GM12878 (cell line): ENCODE measurements at regions not wholly inside any gene's neighbourhood (a gene's known extent, or its start where the extent isn't known, plus 50 kb on each side); places are given as distances from the start of the nearest gene placed in this dataset.

ENCODE experiments used
- ATAC-seq: fragments of 200-7000 bp; cut with Tn5 transposase; 3 replicates; pipeline ENCODE4 v1.9.1; 2020; ENCODE audit warnings: mild to moderate bottlenecking, moderate library complexity
- BruUV-seq: library from RNA; stranded (reverse); fragments of 400-500 nt; replicated peaks from 2 replicates; lab custom pipeline; 2021; lab: Mats Ljungman, UMichigan
- CTCF ChIA-PET: fragments of 300-600 bp; sonication (Branson Sonifier 250); formaldehyde crosslinking; extraction: SDS; loops from one replicate; lab custom pipeline; 2021; ENCODE audit warnings: inconsistent platforms; lab: Yijun Ruan, JAX
- POLR2A ChIA-PET: fragments of 350-600 bp; formaldehyde crosslinking; extraction: SDS; loops from one replicate; lab custom pipeline; 2021; ENCODE audit warnings: inconsistent platforms; lab: Charles Lee
- RAD21 ChIA-PET: fragments of 300-600 bp; sonication (Branson Sonifier 250); formaldehyde crosslinking; loops from one replicate; lab custom pipeline; 2023; ENCODE audit warnings: antibody characterized with exemption; ENCODE audit not compliant: unreplicated experiment; lab: Charles Lee
- SMC1A ChIA-PET: fragments of 300-600 bp; sonication (Branson Sonifier 250); formaldehyde crosslinking; loops from one replicate; lab custom pipeline; 2023; ENCODE audit not compliant: unreplicated experiment, uncharacterized antibody; lab: Charles Lee
- DNase-seq: peaks from one replicate; pipeline ENCODE4 v3.0.0-alpha.2; 2011; ENCODE audit warnings: low read depth, low spot score
- FAIRE-seq: peaks from 3 replicates; lab custom pipeline; 2011; peaks lifted over from hg19 to GRCh38; lab: Jason Lieb, UNC
- H2AFZ ChIP-seq: 2 replicates; pipeline ENCODE4 v1.6.0; 2011; ENCODE audit warnings: low read depth, low read length, control low read depth; ENCODE audit not compliant: control insufficient read depth
- H3K27ac ChIP-seq: 2 replicates; pipeline ENCODE4 v1.5.1; 2011; ENCODE audit warnings: control low read depth; ENCODE audit not compliant: control insufficient read depth, insufficient read depth
- H3K27me3 ChIP-seq, 2 experiments: replicated peaks in 1 of 2; 2 replicates each; pipeline versions ENCODE4 v1.6.0 to v1.6.1; 2011; ENCODE audit warnings: low read length in 1 of 2; ENCODE audit not compliant: control insufficient read depth in 2 of 2, insufficient read depth in 2 of 2
- H3K36me3 ChIP-seq, 2 experiments: 2 replicates each; pipeline ENCODE4 v1.5.1; 2011; ENCODE audit warnings: low read length in 1 of 2; ENCODE audit not compliant: control insufficient read depth in 2 of 2, insufficient read depth in 2 of 2
- H3K4me1 ChIP-seq: 2 replicates; pipeline ENCODE4 v1.6.1; 2011; ENCODE audit warnings: mild to moderate bottlenecking, low read length, moderate library complexity, mixed read lengths; ENCODE audit not compliant: control insufficient read depth, insufficient read depth
- H3K4me2 ChIP-seq: 2 replicates; pipeline ENCODE4 v1.6.0; 2011; ENCODE audit warnings: control low read depth; ENCODE audit not compliant: control insufficient read depth, insufficient read depth
- H3K4me3 ChIP-seq: fragments of 200-600 bp; sonication (generic); 2 replicates; pipeline ENCODE4 v1.5.1; 2016
- H3K79me2 ChIP-seq: 2 replicates; pipeline ENCODE4 v1.6.0; 2011; ENCODE audit warnings: low read length; ENCODE audit not compliant: control insufficient read depth, insufficient read depth
- H3K9ac ChIP-seq: 2 replicates; pipeline ENCODE4 v1.8.0; 2011; ENCODE audit warnings: low read length, control low read depth, mixed read lengths; ENCODE audit not compliant: control insufficient read depth, insufficient read depth
- H3K9me3 ChIP-seq: replicated peaks from 3 replicates; pipeline ENCODE4 v1.5.1; 2011; ENCODE audit warnings: mild to moderate bottlenecking, low read length; ENCODE audit not compliant: control insufficient read depth, insufficient read depth
- H4K20me1 ChIP-seq: 2 replicates; pipeline ENCODE4 v1.6.0; 2011; ENCODE audit not compliant: control insufficient read depth, insufficient read depth
- DPF2 ChIP-seq: fragments of 450-650 bp; IDR thresholded peaks from 2 replicates; pipeline ENCODE4 v1.6.1; 2017; ENCODE audit warnings: mild to moderate bottlenecking
- E4F1 ChIP-seq: fragments of 450-650 bp; IDR thresholded peaks from 2 replicates; pipeline ENCODE4 v1.6.1; 2018; ENCODE audit warnings: borderline replicate concordance, mild to moderate bottlenecking; ENCODE audit not compliant: partially characterized antibody
- ETV6 ChIP-seq, 2 experiments: fragments of 450-650 bp in 1 of 2; IDR thresholded peaks in 1 of 2; conservative IDR thresholded peaks in 1 of 2; 2 replicates each; pipeline ENCODE4 v1.6.1; 2014; ENCODE audit warnings: antibody characterized with exemption in 1 of 2, borderline replicate concordance in 1 of 2, low read depth in 1 of 2, mild to moderate bottlenecking in 1 of 2, moderate library complexity in 1 of 2
- FOS ChIP-seq: IDR thresholded peaks from 3 replicates; pipeline ENCODE4 v1.6.1; 2011; ENCODE audit warnings: borderline replicate concordance; ENCODE audit not compliant: insufficient read length; ENCODE audit errors: extremely low read depth
- FOXK2 ChIP-seq: fragments of 450-650 bp; IDR thresholded peaks from 2 replicates; pipeline ENCODE4 v1.6.1; 2017; ENCODE audit warnings: mild to moderate bottlenecking, moderate library complexity
- LARP7 ChIP-seq: fragments of 450-650 bp; IDR thresholded peaks from 2 replicates; pipeline ENCODE4 v1.6.1; 2017; ENCODE audit warnings: mild to moderate bottlenecking
- MEF2A ChIP-seq: IDR thresholded peaks from 2 replicates; pipeline ENCODE4 v1.6.1; 2011; ENCODE audit warnings: low read depth, mild to moderate bottlenecking, low read length, moderate library complexity; ENCODE audit not compliant: insufficient read depth
- MYC ChIP-seq: IDR thresholded peaks from 2 replicates; pipeline ENCODE4 v1.6.1; 2011; ENCODE audit warnings: mild to moderate bottlenecking, low read length, moderate library complexity, inconsistent platforms; ENCODE audit not compliant: insufficient read depth, insufficient replicate concordance, insufficient read length, severe bottlenecking
- NFXL1 ChIP-seq: fragments of 450-650 bp; IDR thresholded peaks from 2 replicates; pipeline ENCODE4 v1.6.1; 2017; ENCODE audit warnings: antibody characterized with exemption, mild to moderate bottlenecking, borderline replicate concordance
- NR2C2 ChIP-seq: IDR thresholded peaks from 2 replicates; pipeline ENCODE4 v1.6.1; 2011; ENCODE audit warnings: borderline replicate concordance, low read depth; ENCODE audit not compliant: control insufficient read depth, insufficient read length
- NRF1 ChIP-seq: conservative IDR thresholded peaks from 2 replicates; pipeline ENCODE4 v1.6.1; 2011; ENCODE audit warnings: mild to moderate bottlenecking, low read depth, low read length, improper control_type of control experiment
- POLR2AphosphoS5 ChIP-seq: IDR thresholded peaks from 2 replicates; pipeline ENCODE4 v1.6.1; 2011; ENCODE audit warnings: mild to moderate bottlenecking, low read length, inconsistent platforms
- RAD51 ChIP-seq: fragments of 450-650 bp; IDR thresholded peaks from 2 replicates; pipeline ENCODE4 v1.6.1; 2016; ENCODE audit warnings: moderate library complexity, mild to moderate bottlenecking, inconsistent platforms
- TBL1XR1 ChIP-seq: IDR thresholded peaks from 2 replicates; pipeline ENCODE4 v1.6.1; 2012; ENCODE audit warnings: low read depth, low read length, improper control_type of control experiment
- ZNF207 ChIP-seq: fragments of 450-650 bp; IDR thresholded peaks from 2 replicates; pipeline ENCODE4 v1.6.1; 2014; ENCODE audit warnings: antibody characterized with exemption, mild to moderate bottlenecking, borderline replicate concordance
- WGBS: methylation state at CpG from one replicate; pipeline ENCODE4 v1.1.6; 2016; ENCODE audit warnings: low lambda C conversion rate; ENCODE audit not compliant: insufficient replicate concordance, insufficient coverage; ENCODE audit errors: missing lambda C conversion rate; 5-methylcytosine and 5-hydroxymethylcytosine counted together
- in situ Hi-C: fragments of 300-500 bp; cut with MboI; formaldehyde crosslinking; loops from 9 replicates; pipeline ENCODE4 v1.14.3; 2018; ENCODE audit warnings: mixed read lengths
- intact Hi-C: fragments of 100-400 bp; cut with micrococcal nuclease; formaldehyde crosslinking; loops from one replicate; pipeline ENCODE4 v1.14.2; 2022; ENCODE audit not compliant: unreplicated experiment

GRCh38 chr11:104432981-104433380 is 269.0 kb upstream of the PDGFD start:
- H3K4me2 ChIP-seq, result no peak overlapping the region
- FAIRE-seq (no peak), DNase-seq (no peak), ATAC-seq (no peak)
- H2AFZ ChIP-seq, result no peak overlapping the region
- in situ Hi-C loops (no loop called here), intact Hi-C loops (no loop called here)
- 33% methylated on average over 1 of the region's 1 CpG for WGBS
- no peak overlapping the region for H3K4me3 ChIP-seq
- ChIA-PET RAD21 (no interaction called here), POLR2A (no interaction called here), CTCF (no interaction called here), SMC1A (interaction anchor here (1.2 kb wide), 1 partner anchor 36 kb away, joined by 3 read pairs; no protein-coding TSS in a partner anchor)
- no peaks in the 10 kb centered on the region for H3K9me3 ChIP-seq
- H3K79me2 ChIP-seq, result no peaks in the 10 kb centered on the region
- TF ChIP-seq NRF1 (no peak), LARP7 (no peak), POLR2AphosphoS5 (no peak), NFXL1 (no peak), NR2C2 (no peak), RAD51 (no peak), E4F1 (no peak), ETV6 (conservative IDR thresholded peaks at IDR 0.05 in 1 of 2, IDR thresholded peaks at IDR 0.05 in 1 of 2; ENCODE audit: borderline replicate concordance in 1 of 2, low read depth in 1 of 2) (no peak), ZNF207 (no peak), MEF2A (no peak), MYC (no peak), FOXK2 (no peak), FOS (no peak), TBL1XR1 (no peak), DPF2 (no peak)
- no peak overlapping the region for H3K9ac ChIP-seq
- no peak overlapping the region for H3K27ac ChIP-seq
- no peaks in the 10 kb centered on the region for H3K27me3 ChIP-seq
- H3K4me1 ChIP-seq, result no peaks in the 10 kb centered on the region
- no TSS peak for BruUV-seq
- no peaks in the 10 kb centered on the region for H3K36me3 ChIP-seq
- H4K20me1 ChIP-seq, result no peaks in the 10 kb centered on the region
